IPS-NIHi11 (cell line): ENCODE measurements at regions not wholly inside any gene's neighbourhood (a gene's known extent, or its start where the extent isn't known, plus 50 kb on each side); places are given as distances from the start of the nearest gene placed in this dataset.

ENCODE experiments used
- DNase-seq: peaks from one replicate; pipeline ENCODE4 v3.0.0; 2012; ENCODE audit warnings: mixed read lengths, low spot score

GRCh38 chr20:6231556-6231955, 108.7 kb upstream of the FERMT1 start:
- DNase-seq: no peak

GRCh38 chr20:6228302-6228843, 105.5 kb upstream of the FERMT1 start:
- no peak for DNase-seq

- DNase-seq: no peak
These were observed 90.5 kb upstream of the FERMT1 start for GRCh38 chr20:6213311-6213710.

- DNase-seq: no peak
These were observed 90.1 kb upstream of the FERMT1 start for GRCh38 chr20:6212903-6213302.

- DNase-seq: no peak
These were observed 86.3 kb upstream of the FERMT1 start for GRCh38 chr20:6209093-6209492.

- DNase-seq: no peak
These were observed 77.3 kb upstream of the FERMT1 start for GRCh38 chr20:6200092-6200491.

- no peak for DNase-seq
These were observed 62.4 kb upstream of the FERMT1 start for GRCh38 chr20:6185268-6185667.

GRCh38 chr20:6184086-6184485, 61.3 kb upstream of the FERMT1 start:
- no peak for DNase-seq

GRCh38 chr20:6180531-6180930, 57.7 kb upstream of the FERMT1 start:
- DNase-seq: no peak

- DNase-seq: no peak
These were observed 55.7 kb upstream of the FERMT1 start for GRCh38 chr20:6178537-6178936.

- DNase-seq: no peak
These were observed 50.7 kb upstream of the FERMT1 start for GRCh38 chr20:6173481-6173880.
